ENCODE measurements at regions not wholly inside any gene's neighbourhood (a gene's known extent, or its start where the extent isn't known, plus 50 kb on each side); places are given as distances from the start of the nearest gene placed in this dataset.

- Histone ChIP-seq H3K4me1 (ENCODE audit: insufficient read depth, low read length, severe bottlenecking) (no peaks in the 10 kb centered on the region), H2AFZ (ENCODE audit: low read length) (no peak overlapping the region), H3K4me3 (ENCODE audit: low read depth, low read length, poor library complexity, severe bottlenecking) (no peak overlapping the region), H3K27me3 (ENCODE audit: insufficient read depth, low read length) (no peaks in the 10 kb centered on the region), H3K9me2 (ENCODE audit: low read depth, low read length) (no peaks in the 10 kb centered on the region), H3K27ac (ENCODE audit: low read depth, low read length, poor library complexity, severe bottlenecking) (no peak overlapping the region), H3K9ac (ENCODE audit: low read length) (no peak overlapping the region), H3K79me2 (ENCODE audit: insufficient read depth, low read length) (no peaks in the 10 kb centered on the region), H3K9me3 (ENCODE audit: low read length) (no peaks in the 10 kb centered on the region), H3K4me2 (ENCODE audit: low read length) (no peak overlapping the region), H4K20me1 (ENCODE audit: insufficient read depth, low read length) (no peaks in the 10 kb centered on the region), H3K36me3 (ENCODE audit: insufficient read depth, low read length) (no peaks in the 10 kb centered on the region), H3F3A (ENCODE audit: insufficient read depth, low read length) (no peaks in the 10 kb centered on the region)
- TF ChIP-seq, protein P1, sequence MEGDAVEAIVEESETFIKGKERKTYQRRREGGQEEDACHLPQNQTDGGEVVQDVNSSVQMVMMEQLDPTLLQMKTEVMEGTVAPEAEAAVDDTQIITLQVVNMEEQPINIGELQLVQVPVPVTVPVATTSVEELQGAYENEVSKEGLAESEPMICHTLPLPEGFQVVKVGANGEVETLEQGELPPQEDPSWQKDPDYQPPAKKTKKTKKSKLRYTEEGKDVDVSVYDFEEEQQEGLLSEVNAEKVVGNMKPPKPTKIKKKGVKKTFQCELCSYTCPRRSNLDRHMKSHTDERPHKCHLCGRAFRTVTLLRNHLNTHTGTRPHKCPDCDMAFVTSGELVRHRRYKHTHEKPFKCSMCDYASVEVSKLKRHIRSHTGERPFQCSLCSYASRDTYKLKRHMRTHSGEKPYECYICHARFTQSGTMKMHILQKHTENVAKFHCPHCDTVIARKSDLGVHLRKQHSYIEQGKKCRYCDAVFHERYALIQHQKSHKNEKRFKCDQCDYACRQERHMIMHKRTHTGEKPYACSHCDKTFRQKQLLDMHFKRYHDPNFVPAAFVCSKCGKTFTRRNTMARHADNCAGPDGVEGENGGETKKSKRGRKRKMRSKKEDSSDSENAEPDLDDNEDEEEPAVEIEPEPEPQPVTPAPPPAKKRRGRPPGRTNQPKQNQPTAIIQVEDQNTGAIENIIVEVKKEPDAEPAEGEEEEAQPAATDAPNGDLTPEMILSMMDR (IDR thresholded peaks at IDR 0.05; ENCODE audit: low read length): no peak
- no peak for TF ChIP-seq EZH2 (IDR thresholded peaks at IDR 0.05; ENCODE audit: borderline replicate concordance, low read length)
Observed at GRCh38 chr9:13360188-13360587, 80.7 kb upstream of the MPDZ start.

GRCh38 chr9:13358128-13358527 lies 78.6 kb upstream of the MPDZ start:
- Histone ChIP-seq H3K4me1 (ENCODE audit: insufficient read depth, low read length, severe bottlenecking) (no peaks in the 10 kb centered on the region), H3K27me3 (ENCODE audit: insufficient read depth, low read length) (no peaks in the 10 kb centered on the region), H3K9ac (ENCODE audit: low read length) (no peak overlapping the region), H3K9me3 (ENCODE audit: low read length) (no peaks in the 10 kb centered on the region), H2AFZ (ENCODE audit: low read length) (no peak overlapping the region), H3K79me2 (ENCODE audit: insufficient read depth, low read length) (no peaks in the 10 kb centered on the region), H4K20me1 (ENCODE audit: insufficient read depth, low read length) (no peaks in the 10 kb centered on the region), H3K36me3 (ENCODE audit: insufficient read depth, low read length) (no peaks in the 10 kb centered on the region), H3K27ac (ENCODE audit: low read depth, low read length, poor library complexity, severe bottlenecking) (no peak overlapping the region), H3K4me3 (ENCODE audit: low read depth, low read length, poor library complexity, severe bottlenecking) (no peak overlapping the region), H3F3A (ENCODE audit: insufficient read depth, low read length) (no peaks in the 10 kb centered on the region), H3K4me2 (ENCODE audit: low read length) (no peak overlapping the region), H3K9me2 (ENCODE audit: low read depth, low read length) (no peaks in the 10 kb centered on the region)
- no peak for TF ChIP-seq EZH2 (IDR thresholded peaks at IDR 0.05; ENCODE audit: borderline replicate concordance, low read length)
- TF ChIP-seq, protein P1 (IDR thresholded peaks at IDR 0.05; ENCODE audit: low read length): no peak

DNA sequence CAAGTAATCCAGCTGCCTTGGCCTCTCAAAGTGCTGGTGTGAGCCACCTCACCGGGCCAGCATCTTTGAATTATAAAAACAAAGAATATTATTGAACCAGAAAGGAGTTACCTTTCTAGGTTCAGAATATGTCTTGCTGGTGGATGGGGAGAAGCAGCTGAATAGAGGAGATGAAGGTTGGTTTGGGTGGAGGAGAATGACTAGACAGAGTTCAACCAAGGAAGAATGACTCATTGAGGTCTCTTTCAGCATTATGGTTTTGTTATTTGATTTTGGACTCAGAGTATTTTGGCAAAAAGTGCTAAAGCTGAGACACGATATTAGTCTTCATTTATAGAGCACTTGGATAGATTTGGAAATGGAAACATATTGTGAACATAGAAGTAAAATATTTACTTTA lies 75.2 kb upstream of the MPDZ start:
- TF ChIP-seq, protein P1 (IDR thresholded peaks at IDR 0.05; ENCODE audit: low read length): no peak
- TF ChIP-seq EZH2 (IDR thresholded peaks at IDR 0.05; ENCODE audit: borderline replicate concordance, low read length): no peak
- no peak overlapping the region for H3K9ac ChIP-seq (ENCODE audit: low read length)
- no peaks in the 10 kb centered on the region for H4K20me1 ChIP-seq (ENCODE audit: insufficient read depth, low read length)

More for the DNA sequence above, 75.2 kb upstream of the MPDZ start:
- no peak overlapping the region for H3K4me2 ChIP-seq (ENCODE audit: low read length)
- no peaks in the 10 kb centered on the region for H3K9me2 ChIP-seq (ENCODE audit: low read depth, low read length)
- H3K27ac ChIP-seq (ENCODE audit: low read depth, low read length, poor library complexity, severe bottlenecking): no peak overlapping the region
- H3K79me2 ChIP-seq (ENCODE audit: insufficient read depth, low read length): no peaks in the 10 kb centered on the region
- H3K9me3 ChIP-seq (ENCODE audit: low read length): no peaks in the 10 kb centered on the region
- no peaks in the 10 kb centered on the region for H3K4me1 ChIP-seq (ENCODE audit: insufficient read depth, low read length, severe bottlenecking)
- H2AFZ ChIP-seq (ENCODE audit: low read length): no peak overlapping the region
- H3K36me3 ChIP-seq (ENCODE audit: insufficient read depth, low read length): no peaks in the 10 kb centered on the region
- H3K27me3 ChIP-seq (ENCODE audit: insufficient read depth, low read length): no peaks in the 10 kb centered on the region
- no peaks in the 10 kb centered on the region for H3F3A ChIP-seq (ENCODE audit: insufficient read depth, low read length)
- H3K4me3 ChIP-seq (ENCODE audit: low read depth, low read length, poor library complexity, severe bottlenecking): no peak overlapping the region
